WTC11 (cell line): ENCODE measurements at regions not wholly inside any gene's neighbourhood (a gene's known extent, or its start where the extent isn't known, plus 50 kb on each side); places are given as distances from the start of the nearest gene placed in this dataset.

ENCODE experiments used
- ATAC-seq: fragments of 200-7000 bp; cut with Tn5 transposase; 2 replicates; pipeline ENCODE4 v1.10.0; 2021; ENCODE audit warnings: mild to moderate bottlenecking, moderate library complexity
- CTCF ChIA-PET: fragments of 300-600 bp; sonication (Branson Sonifier 250); formaldehyde crosslinking; loops from one replicate; lab custom pipeline; 2021; ENCODE audit warnings: antibody characterized with exemption; lab: Charles Lee
- POLR2A ChIA-PET: fragments of 350-600 bp; sonication (Branson Sonifier 250); formaldehyde crosslinking; loops from one replicate; lab custom pipeline; 2021; ENCODE audit warnings: antibody characterized with exemption; lab: Charles Lee
- DNase-seq: peaks from one replicate; pipeline ENCODE4 v3.0.0; 2021; ENCODE audit warnings: low spot score
- H3K27ac Mint-ChIP-seq: 2 replicates; pipeline ENCODE4 v1.8.0; 2021; ENCODE audit warnings: mixed read lengths
- H3K27me3 Mint-ChIP-seq: 2 replicates; pipeline ENCODE4 v1.8.0; 2021; ENCODE audit warnings: low read depth, mild to moderate bottlenecking, moderate library complexity, mixed read lengths
- H3K36me3 Mint-ChIP-seq: 2 replicates; pipeline ENCODE4 v1.8.0; 2021; ENCODE audit warnings: mixed read lengths
- H3K4me1 Mint-ChIP-seq: 2 replicates; pipeline ENCODE4 v1.8.0; 2022; ENCODE audit warnings: mixed read lengths
- H3K4me3 Mint-ChIP-seq: 2 replicates; pipeline ENCODE4 v1.8.0; 2021; ENCODE audit warnings: mild to moderate bottlenecking, moderate library complexity, mixed read lengths
- H3K9me3 Mint-ChIP-seq: 2 replicates; pipeline ENCODE4 v1.8.0; 2021; ENCODE audit warnings: mixed read lengths
- ARID4B ChIP-seq: sonication (generic); formaldehyde crosslinking; IDR thresholded peaks from 2 replicates; pipeline ENCODE4 v1.8.0; 2023; ENCODE audit warnings: missing genetic modification reagents, mild to moderate bottlenecking, borderline replicate concordance
- ATF6 ChIP-seq: sonication (generic); formaldehyde crosslinking; IDR thresholded peaks from 2 replicates; pipeline ENCODE4 v1.8.1; 2023; ENCODE audit warnings: mild to moderate bottlenecking, missing genetic modification reagents
- E2F1 ChIP-seq: sonication (generic); formaldehyde crosslinking; IDR thresholded peaks from 2 replicates; pipeline ENCODE4 v1.8.0; 2022; ENCODE audit warnings: mild to moderate bottlenecking, missing genetic modification reagents
- E2F4 ChIP-seq: sonication (generic); formaldehyde crosslinking; IDR thresholded peaks from 2 replicates; pipeline ENCODE4 v1.8.1; 2022; ENCODE audit warnings: low read depth, mild to moderate bottlenecking, moderate library complexity, missing genetic modification reagents, borderline replicate concordance
- IRF2 ChIP-seq: sonication (generic); formaldehyde crosslinking; IDR thresholded peaks from 2 replicates; pipeline ENCODE4 v1.8.0; 2022; ENCODE audit warnings: low read depth, missing genetic modification reagents, borderline replicate concordance
- JAZF1 ChIP-seq: fragments of 250-450 bp; sonication (Bioruptor Pico); IDR thresholded peaks from 2 replicates; pipeline ENCODE4 v1.9.0; 2021; ENCODE audit warnings: moderate library complexity, mild to moderate bottlenecking, inconsistent platforms
- JUN ChIP-seq: sonication (generic); formaldehyde crosslinking; IDR thresholded peaks from 2 replicates; pipeline ENCODE4 v1.8.0; 2023; ENCODE audit warnings: mild to moderate bottlenecking, missing genetic modification reagents
- MYBL2 ChIP-seq: sonication (generic); formaldehyde crosslinking; IDR thresholded peaks from 2 replicates; pipeline ENCODE4 v1.8.1; 2023; ENCODE audit warnings: mild to moderate bottlenecking, moderate library complexity, missing genetic modification reagents
- NFATC4 ChIP-seq: fragments of 250-450 bp; sonication (Bioruptor Pico); IDR thresholded peaks from 2 replicates; pipeline ENCODE4 v1.9.0; 2021; ENCODE audit warnings: mild to moderate bottlenecking
- NFE2L1 ChIP-seq: sonication (generic); formaldehyde crosslinking; IDR thresholded peaks from 2 replicates; pipeline ENCODE4 v1.8.1; 2023; ENCODE audit warnings: missing genetic modification reagents
- NR3C1 ChIP-seq: sonication (generic); formaldehyde crosslinking; conservative IDR thresholded peaks from 2 replicates; pipeline ENCODE4 v1.8.1; 2023; ENCODE audit warnings: low read depth, mild to moderate bottlenecking, missing genetic modification reagents
- OVOL2 ChIP-seq: fragments of 250-450 bp; sonication (Bioruptor Pico); IDR thresholded peaks from 2 replicates; pipeline ENCODE4 v1.9.0; 2021; ENCODE audit warnings: mild to moderate bottlenecking, borderline replicate concordance
- PRDM15 ChIP-seq: sonication (generic); formaldehyde crosslinking; IDR thresholded peaks from 2 replicates; pipeline ENCODE4 v1.8.0; 2022; ENCODE audit warnings: missing genetic modification reagents
- PREB ChIP-seq: sonication (generic); formaldehyde crosslinking; IDR thresholded peaks from 2 replicates; pipeline ENCODE4 v1.8.1; 2022; ENCODE audit warnings: mild to moderate bottlenecking, missing genetic modification reagents, moderate library complexity, borderline replicate concordance
- TEAD4 ChIP-seq: sonication (generic); formaldehyde crosslinking; IDR thresholded peaks from 2 replicates; pipeline ENCODE4 v1.8.0; 2022; ENCODE audit warnings: mild to moderate bottlenecking, missing genetic modification reagents
- TP53 ChIP-seq: sonication (generic); formaldehyde crosslinking; IDR thresholded peaks from 2 replicates; pipeline ENCODE4 v1.8.1; 2023; ENCODE audit warnings: mild to moderate bottlenecking, missing genetic modification reagents
- USF1 ChIP-seq: sonication (generic); formaldehyde crosslinking; IDR thresholded peaks from 2 replicates; pipeline ENCODE4 v1.8.0; 2022; ENCODE audit warnings: mild to moderate bottlenecking, missing genetic modification reagents
- ZNF423 ChIP-seq: fragments of 250-450 bp; sonication (Bioruptor Pico); IDR thresholded peaks from 2 replicates; pipeline ENCODE4 v2.1.2; 2022; ENCODE audit warnings: mild to moderate bottlenecking, moderate library complexity
- ZNF425 ChIP-seq: fragments of 250-450 bp; sonication (Bioruptor Pico); conservative IDR thresholded peaks from 2 replicates; pipeline ENCODE4 v1.9.0; 2021; ENCODE audit warnings: mild to moderate bottlenecking

GRCh38 chr5:121199216-121199999, 652.3 kb upstream of the FTMT start:
- Mint-ChIP-seq H3K27ac (no peak overlapping the region), H3K4me1 (no peaks in the 10 kb centered on the region), H3K27me3 (no peaks in the 10 kb centered on the region), H3K4me3 (no peak overlapping the region), H3K9me3 (no peaks in the 10 kb centered on the region), H3K36me3 (no peaks in the 10 kb centered on the region)
- TF ChIP-seq ZNF423, result no peak
- TF ChIP-seq PREB (CRISPR knock-in tag), result no peak
- TF ChIP-seq ZNF425 (CRISPR knock-in tag), result no peak
- no peak for TF ChIP-seq NR3C1
- TF ChIP-seq TP53, result no peak
- TF ChIP-seq E2F4, result no peak
- TF ChIP-seq ARID4B (CRISPR knock-in tag), result no peak
- TF ChIP-seq ATF6, result no peak
- TF ChIP-seq MYBL2 (CRISPR knock-in tag), result no peak
- TF ChIP-seq JAZF1 (CRISPR knock-in tag), result no peak
- no peak for TF ChIP-seq TEAD4 (CRISPR knock-in tag)
- no peak for TF ChIP-seq USF1 (CRISPR knock-in tag)
- TF ChIP-seq E2F1 (CRISPR knock-in tag), result no peak
- no peak for TF ChIP-seq PRDM15 (CRISPR knock-in tag)
- TF ChIP-seq JUN, result no peak
- no peak for TF ChIP-seq IRF2 (CRISPR knock-in tag)
- TF ChIP-seq NFATC4 (CRISPR knock-in tag), result no peak
- TF ChIP-seq NFE2L1 (CRISPR knock-in tag), result no peak
- no peak for TF ChIP-seq OVOL2 (CRISPR knock-in tag)
- ATAC-seq (no peak), DNase-seq (no peak)
- ChIA-PET CTCF (no interaction called here), POLR2A (no interaction called here)
